Fibroblast of skin of back (primary cell): ENCODE measurements at regions not wholly inside any gene's neighbourhood (a gene's known extent, or its start where the extent isn't known, plus 50 kb on each side); places are given as distances from the start of the nearest gene placed in this dataset.
A peak's percentile ranks its signal among the peaks of the same experiment; 100 is the strongest.
"Not testable (repeated sequence)": the region's sequence is repeated elsewhere in the genome, so short reads cannot be mapped to it uniquely, and the experiment has no call there.

Experiments used
- DNase-seq: peaks from one replicate; pipeline ENCODE4 v3.0.0-alpha.2; 2013

- DNase-seq, result no peak
Measured at GRCh38 chr18:66995270-66995669, 391.4 kb upstream of the CDH19 start.

GRCh38 chr18:66994790-66995189 lies 390.9 kb upstream of the CDH19 start:
- DNase-seq, result no peak

- no peak for DNase-seq
Measured at GRCh38 chr18:66993492-66993891, 389.6 kb upstream of the CDH19 start.

GRCh38 chr18:66990909-66991308 lies 387.0 kb upstream of the CDH19 start:
- no peak for DNase-seq

GRCh38 chr18:66979009-66979408 lies 375.1 kb upstream of the CDH19 start:
- no peak for DNase-seq

GRCh38 chr18:66972681-66973080 lies 368.8 kb upstream of the CDH19 start:
- no peak for DNase-seq

GRCh38 chr18:66971960-66972359 lies 368.1 kb upstream of the CDH19 start:
- DNase-seq, result no peak

GRCh38 chr18:66966171-66966570 lies 362.3 kb upstream of the CDH19 start:
- no peak for DNase-seq

- DNase-seq, result no peak
Measured at GRCh38 chr18:66958309-66958708, 354.4 kb upstream of the CDH19 start.

GRCh38 chr18:66951750-66952149 lies 347.9 kb upstream of the CDH19 start:
- no peak for DNase-seq

GRCh38 chr18:66949419-66949818 lies 345.5 kb upstream of the CDH19 start:
- DNase-seq, result no peak

- no peak for DNase-seq
Measured at GRCh38 chr18:66937546-66937945, 333.7 kb upstream of the CDH19 start.

- no peak for DNase-seq
Measured at GRCh38 chr18:66931010-66931409, 327.1 kb upstream of the CDH19 start.

GRCh38 chr18:66916834-66917233 lies 312.9 kb upstream of the CDH19 start:
- DNase-seq, result no peak

GRCh38 chr18:66900837-66901236 lies 296.9 kb upstream of the CDH19 start:
- DNase-seq, result no peak

GRCh38 chr18:66895631-66896030 lies 291.7 kb upstream of the CDH19 start:
- DNase-seq, result no peak

GRCh38 chr18:66894851-66895250 lies 291.0 kb upstream of the CDH19 start:
- DNase-seq, result no peak

GRCh38 chr18:66892388-66892787 lies 288.5 kb upstream of the CDH19 start:
- not testable (repeated sequence) for DNase-seq

GRCh38 chr18:66874812-66875474 lies 271.1 kb upstream of the CDH19 start:
- DNase-seq, result no peak

- no peak for DNase-seq
Measured at GRCh38 chr18:66874375-66874774, 270.5 kb upstream of the CDH19 start.

GRCh38 chr18:66873899-66874298 lies 270.0 kb upstream of the CDH19 start:
- no peak for DNase-seq

- DNase-seq, result peak; percentile 20
Measured at GRCh38 chr18:66872277-66872676, 268.4 kb upstream of the CDH19 start.

- DNase-seq, result peak; percentile 2
Measured at GRCh38 chr18:66867653-66868052, 263.8 kb upstream of the CDH19 start.

GRCh38 chr18:66866427-66866940 lies 262.6 kb upstream of the CDH19 start:
- DNase-seq, result not testable (repeated sequence)
